CD4-positive, CD25-positive, alpha-beta regulatory T cell (primary cell): ENCODE measurements at regions not wholly inside any gene's neighbourhood (a gene's known extent, or its start where the extent isn't known, plus 50 kb on each side); places are given as distances from the start of the nearest gene placed in this dataset.
"Not testable (repeated sequence)": the region's sequence is repeated elsewhere in the genome, so short reads cannot be mapped to it uniquely, and the experiment has no call there.

Experiments used
- ATAC-seq, 2 donors: fragments of 150-1000 bp; cut with Tn5 transposase; one replicate each; pipeline ENCODE4 v1.10.0; 2021; ENCODE audit warnings: low read depth in 2 of 2, moderate number of reproducible peaks in 2 of 2, moderate library complexity in 1 of 2
- DNase-seq, 3 donors: peaks; one replicate each; pipeline versions ENCODE4 v3.0.0 to v3.0.0-alpha.2; 2012 to 2022; ENCODE audit warnings: mixed read lengths in 1 of 3
- H3K27ac ChIP-seq: one replicate; pipeline ENCODE4 v1.7.0; 2013; ENCODE audit warnings: mild to moderate bottlenecking, low read length; ENCODE audit not compliant: insufficient read depth, poor library complexity, severe bottlenecking
- H3K27me3 ChIP-seq: one replicate; pipeline ENCODE4 v1.7.0; 2013; ENCODE audit warnings: low read length; ENCODE audit not compliant: control insufficient read depth, insufficient read depth
- H3K36me3 ChIP-seq: one replicate; pipeline ENCODE4 v1.7.0; 2013; ENCODE audit warnings: mild to moderate bottlenecking, low read length, moderate library complexity; ENCODE audit not compliant: control insufficient read depth, insufficient read depth
- H3K4me1 ChIP-seq: 2 replicates; pipeline ENCODE4 v1.7.0; 2013; ENCODE audit warnings: mild to moderate bottlenecking, low read length; ENCODE audit not compliant: insufficient read depth, control insufficient read depth, poor library complexity, severe bottlenecking
- H3K4me3 ChIP-seq: one replicate; pipeline ENCODE4 v1.7.0; 2013; ENCODE audit warnings: low read depth, mild to moderate bottlenecking, low read length, moderate library complexity
- H3K9me3 ChIP-seq, 2 experiments: 1 replicate in 1 of 2; 2 replicates in 1 of 2; pipeline ENCODE4 v1.7.0; 2013; ENCODE audit warnings: low read length in 2 of 2, mild to moderate bottlenecking in 1 of 2, moderate library complexity in 1 of 2; ENCODE audit not compliant: control insufficient read depth in 2 of 2
- H3K27ac Mint-ChIP-seq, 3 donors: one replicate each; pipeline ENCODE4 v1.8.0; 2020 to 2022; ENCODE audit warnings: mild to moderate bottlenecking in 3 of 3, mixed read lengths in 3 of 3, moderate library complexity in 2 of 3
- H3K27me3 Mint-ChIP-seq: one replicate; pipeline ENCODE4 v1.8.0; 2022; ENCODE audit warnings: mild to moderate bottlenecking, mixed read lengths
- H3K36me3 Mint-ChIP-seq: one replicate; pipeline ENCODE4 v1.8.0; 2020; ENCODE audit warnings: mixed read lengths
- H3K4me1 Mint-ChIP-seq, 4 donors: one replicate each; pipeline ENCODE4 v1.8.0; 2020 to 2022; ENCODE audit warnings: mixed read lengths in 4 of 4, mild to moderate bottlenecking in 1 of 4
- H3K4me3 Mint-ChIP-seq, 4 donors: one replicate each; pipeline ENCODE4 v1.8.0; 2020 to 2022; ENCODE audit warnings: mild to moderate bottlenecking in 4 of 4, mixed read lengths in 4 of 4, moderate library complexity in 3 of 4
- H3K9me3 Mint-ChIP-seq, 7 donors: one replicate each; pipeline ENCODE4 v1.8.0; 2020 to 2022; ENCODE audit warnings: mixed read lengths in 7 of 7, mild to moderate bottlenecking in 3 of 7, moderate library complexity in 2 of 7

DNA sequence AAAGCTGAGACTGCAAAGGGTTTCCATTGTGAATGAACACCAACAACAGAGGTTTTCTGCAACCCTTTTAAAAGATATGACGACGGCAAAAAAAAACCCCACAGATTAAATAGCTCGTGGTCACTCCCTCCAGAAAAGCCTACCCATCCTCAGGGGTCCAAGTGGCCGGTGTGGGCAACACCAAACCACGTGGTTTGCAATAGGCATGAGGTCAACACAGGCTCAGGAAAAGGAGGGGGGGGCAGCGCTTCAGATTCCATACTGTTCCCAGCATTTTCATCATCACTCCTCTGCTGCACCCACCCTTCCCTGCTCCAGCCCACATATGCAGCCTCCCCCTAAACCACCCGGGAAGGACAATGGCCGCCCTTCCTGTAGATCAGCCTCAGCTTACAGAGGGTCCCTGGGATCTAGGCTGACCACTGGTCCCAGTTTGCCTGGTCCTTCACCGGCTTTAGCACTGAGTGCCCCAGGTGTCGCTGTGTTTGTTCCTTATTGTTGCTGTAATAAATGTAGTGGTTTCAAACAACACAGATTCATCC is 122.8 kb upstream of the PHACTR3 start:
- ATAC-seq (no peak), DNase-seq (no peak)
- H3K9me3 Mint-ChIP-seq: peaks cover 0 to 3% (median 0%) of the 10 kb centered on the region in 7 donors
- Histone ChIP-seq H3K27me3 (peaks cover 13% of the 10 kb centered on the region), H3K4me1 (no peaks in the 10 kb centered on the region), H3K9me3 (no peaks in the 10 kb centered on the region), H3K4me3 (no peak overlapping the region), H3K36me3 (no peaks in the 10 kb centered on the region), H3K27ac (no peak overlapping the region)
- H3K27me3 Mint-ChIP-seq: peaks cover 14% of the 10 kb centered on the region
- no peaks in the 10 kb centered on the region for H3K4me1 Mint-ChIP-seq
- no peaks in the 10 kb centered on the region for H3K36me3 Mint-ChIP-seq
- H3K4me3 Mint-ChIP-seq: no peak overlapping the region
- H3K27ac Mint-ChIP-seq: no peak overlapping the region

DNA sequence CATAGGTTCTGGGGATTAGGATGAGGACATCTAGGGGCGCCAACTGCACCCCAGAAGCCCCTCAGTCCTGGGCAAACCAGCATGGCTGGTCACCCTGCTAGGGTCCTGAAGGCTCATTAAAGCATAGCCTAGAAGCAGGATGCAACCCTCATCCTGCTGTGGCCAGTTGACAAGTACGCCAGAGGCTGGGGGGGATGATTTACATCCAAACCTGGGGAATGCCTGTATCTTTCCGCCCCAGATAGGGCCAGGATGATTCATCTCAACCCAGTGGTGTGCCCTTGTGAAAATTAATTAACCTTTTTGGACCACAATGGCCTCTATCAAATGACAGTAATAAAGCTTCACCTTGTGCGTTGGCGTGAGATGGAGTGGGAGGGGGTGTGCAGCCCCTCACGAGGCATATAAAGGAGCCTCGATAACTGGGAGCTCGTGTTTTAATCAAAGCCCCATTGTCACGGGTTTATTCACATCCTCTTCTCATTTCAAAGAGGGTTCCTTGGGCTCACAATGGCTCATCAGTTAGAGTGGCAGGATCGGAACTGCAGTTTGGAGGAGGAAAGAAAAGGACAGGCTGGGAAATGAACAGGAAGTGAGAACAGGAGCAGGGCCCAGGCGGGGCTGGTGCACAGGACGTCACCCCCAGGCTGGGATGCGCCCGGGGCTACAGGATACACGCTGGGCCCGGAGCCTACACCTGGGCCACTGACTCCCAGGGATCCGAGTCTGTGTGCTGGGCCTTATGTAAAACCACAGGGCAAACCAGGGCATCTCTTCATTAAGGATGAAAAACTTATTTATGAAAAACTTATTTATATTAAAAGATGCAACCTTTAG is 121.8 kb upstream of the PHACTR3 start:
- ATAC-seq: no peak
- Histone ChIP-seq H3K4me3 (no peak overlapping the region), H3K4me1 (no peaks in the 10 kb centered on the region), H3K9me3 (no peaks in the 10 kb centered on the region), H3K27ac (no peak overlapping the region), H3K27me3 (peaks cover 12% of the 10 kb centered on the region), H3K36me3 (no peaks in the 10 kb centered on the region)
- peaks cover 0 to 3% (median 0%) of the 10 kb centered on the region in 7 donors for H3K9me3 Mint-ChIP-seq
- H3K4me1 Mint-ChIP-seq: no peaks in the 10 kb centered on the region
- no peak overlapping the region for H3K4me3 Mint-ChIP-seq
- peaks cover 16% of the 10 kb centered on the region for H3K27me3 Mint-ChIP-seq
- no peak overlapping the region for H3K27ac Mint-ChIP-seq
- H3K36me3 Mint-ChIP-seq: no peaks in the 10 kb centered on the region
- DNase-seq: no peak

DNA sequence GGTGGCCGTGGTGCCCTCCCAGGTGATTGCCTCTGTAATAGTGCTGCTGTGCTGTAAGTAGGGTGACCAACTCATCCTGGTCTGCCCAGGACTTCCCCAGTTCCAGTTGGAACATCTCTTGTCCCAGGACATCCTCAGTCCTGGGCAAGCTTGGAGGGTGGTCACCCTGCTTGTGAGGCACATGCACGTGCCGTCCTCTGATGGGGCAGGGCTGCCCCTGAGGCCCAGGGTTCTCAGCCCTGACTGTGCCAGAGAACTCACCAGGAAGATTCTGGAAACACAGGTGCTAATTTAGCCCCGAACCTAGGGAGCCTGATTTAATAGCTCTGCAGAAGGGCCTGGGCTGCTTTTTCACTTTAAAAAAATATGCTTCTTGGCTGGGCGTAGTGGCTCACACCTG is 120.9 kb upstream of the PHACTR3 start:
- no peaks in the 10 kb centered on the region for H3K36me3 Mint-ChIP-seq
- no peak overlapping the region for H3K4me3 Mint-ChIP-seq
- no peaks in the 10 kb centered on the region for H3K4me1 Mint-ChIP-seq
- Histone ChIP-seq H3K27me3 (peaks cover 12% of the 10 kb centered on the region), H3K27ac (no peak overlapping the region), H3K4me1 (no peaks in the 10 kb centered on the region), H3K36me3 (no peaks in the 10 kb centered on the region), H3K9me3 (no peaks in the 10 kb centered on the region), H3K4me3 (no peak overlapping the region)
- peaks cover 16% of the 10 kb centered on the region for H3K27me3 Mint-ChIP-seq
- H3K27ac Mint-ChIP-seq: no peak overlapping the region
- DNase-seq (no peak), ATAC-seq (no peak)
- H3K9me3 Mint-ChIP-seq: peaks cover 0 to 3% (median 0%) of the 10 kb centered on the region in 7 donors

DNA sequence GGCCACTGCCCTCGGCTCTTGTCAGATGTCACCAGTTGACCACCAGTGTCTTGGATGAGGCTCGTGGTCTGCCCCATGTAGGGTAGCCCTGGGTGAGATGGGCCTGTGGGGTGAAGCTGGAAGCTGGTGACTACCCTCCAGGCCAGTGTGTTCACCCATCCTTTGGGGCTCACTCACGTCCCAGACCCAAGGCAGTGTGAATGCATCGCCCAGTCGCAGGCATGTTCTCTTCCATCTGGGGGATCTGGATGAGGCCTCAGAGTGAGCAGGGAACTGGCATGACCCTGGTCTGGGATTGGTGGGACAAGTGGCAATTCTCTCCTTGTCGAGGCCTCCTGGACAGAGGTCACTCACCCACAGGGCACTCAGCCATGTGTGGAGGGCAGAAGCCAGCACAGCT is 120.1 kb upstream of the PHACTR3 start:
- ATAC-seq (no peak), DNase-seq (no peak)
- Mint-ChIP-seq H3K27ac (no peak overlapping the region), H3K4me1 (no peaks in the 10 kb centered on the region), H3K4me3 (no peak overlapping the region), H3K9me3 (peaks cover 0 to 3% (median 0%) of the 10 kb centered on the region in 7 donors), H3K27me3 (peaks cover 16% of the 10 kb centered on the region), H3K36me3 (no peaks in the 10 kb centered on the region)
- no peaks in the 10 kb centered on the region for H3K9me3 ChIP-seq
- H3K27ac ChIP-seq: no peak overlapping the region
- H3K4me3 ChIP-seq: no peak overlapping the region
- H3K36me3 ChIP-seq: no peaks in the 10 kb centered on the region
- H3K27me3 ChIP-seq: peaks cover 12% of the 10 kb centered on the region
- no peaks in the 10 kb centered on the region for H3K4me1 ChIP-seq

DNA sequence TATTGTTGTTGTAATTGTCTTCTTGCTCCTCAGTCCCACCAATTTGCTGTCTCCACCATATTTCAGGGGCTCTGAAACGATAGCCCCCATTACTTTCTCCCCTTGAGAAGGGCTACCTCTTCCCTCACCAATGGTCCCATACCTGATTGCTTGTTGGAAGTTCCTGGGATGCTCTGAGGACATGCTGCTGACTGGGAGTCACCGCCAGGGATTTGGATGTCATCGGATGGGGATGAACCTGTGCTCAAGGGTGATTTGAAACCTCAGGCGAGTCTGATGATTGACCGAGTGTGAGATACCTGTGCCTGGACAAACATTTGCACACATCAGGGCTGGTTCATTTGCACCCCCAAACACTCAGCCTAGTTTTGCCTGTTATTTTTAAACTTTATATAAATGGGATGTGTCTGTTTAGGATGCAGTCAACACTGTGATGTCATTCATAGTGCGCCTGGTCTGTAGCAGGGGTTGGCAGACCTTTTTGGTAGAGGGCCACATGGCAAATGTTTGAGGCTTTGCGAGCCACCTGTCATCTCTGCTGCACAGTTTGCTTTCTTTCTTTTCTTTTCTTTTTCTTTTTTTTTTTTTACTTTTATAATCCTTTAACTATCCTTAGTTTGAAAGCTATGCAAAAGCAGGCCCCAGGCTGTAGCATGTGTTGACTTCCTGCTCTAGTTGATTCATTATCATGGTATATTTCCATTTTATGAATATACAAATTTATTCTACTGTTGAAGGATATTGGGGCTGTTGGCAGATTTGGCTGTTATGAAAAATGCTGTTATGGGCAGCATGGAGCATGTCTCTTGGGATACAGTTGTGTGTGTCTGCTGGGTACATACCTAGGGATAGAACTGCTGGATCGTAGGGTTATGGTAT is 118.5 kb upstream of the PHACTR3 start:
- Histone ChIP-seq H3K27me3 (peaks cover 8% of the 10 kb centered on the region), H3K4me3 (no peak overlapping the region), H3K9me3 (no peaks in the 10 kb centered on the region), H3K4me1 (no peaks in the 10 kb centered on the region), H3K27ac (no peak overlapping the region), H3K36me3 (no peaks in the 10 kb centered on the region)
- no peaks in the 10 kb centered on the region for H3K4me1 Mint-ChIP-seq
- H3K4me3 Mint-ChIP-seq: no peak overlapping the region
- no peak overlapping the region for H3K27ac Mint-ChIP-seq
- ATAC-seq: no peak
- peaks cover 16% of the 10 kb centered on the region for H3K27me3 Mint-ChIP-seq
- H3K9me3 Mint-ChIP-seq: peaks cover 0 to 3% (median 0%) of the 10 kb centered on the region in 7 donors
- no peaks in the 10 kb centered on the region for H3K36me3 Mint-ChIP-seq
- DNase-seq: no peak

DNA sequence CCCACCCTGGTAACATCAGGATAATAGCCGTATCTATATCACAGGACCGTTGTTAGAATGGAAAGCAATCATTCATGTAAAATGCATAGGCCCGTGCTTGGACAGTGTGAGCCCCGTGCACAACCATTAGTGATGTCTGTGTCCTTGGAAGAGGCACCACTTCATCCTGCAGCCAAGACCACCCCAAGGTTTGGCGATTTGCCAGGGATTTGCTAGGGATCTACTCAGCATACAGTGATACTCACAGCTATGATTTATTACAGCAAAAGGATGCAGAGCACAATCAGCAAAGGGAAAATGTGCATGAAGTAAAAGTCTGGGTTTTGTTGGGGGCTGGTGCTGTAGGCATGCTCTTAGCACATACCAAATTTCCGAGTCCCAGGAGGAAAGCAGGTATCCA is 115.9 kb upstream of the PHACTR3 start:
- ATAC-seq, H3K4me1 ChIP-seq, H3K27ac Mint-ChIP-seq, H3K27ac ChIP-seq, H3K27me3 Mint-ChIP-seq, H3K36me3 ChIP-seq, DNase-seq, H3K4me3 Mint-ChIP-seq, H3K4me3 ChIP-seq, H3K9me3 ChIP-seq, H3K9me3 Mint-ChIP-seq, H3K36me3 Mint-ChIP-seq, H3K27me3 ChIP-seq, H3K4me1 Mint-ChIP-seq: not testable (repeated sequence)

DNA sequence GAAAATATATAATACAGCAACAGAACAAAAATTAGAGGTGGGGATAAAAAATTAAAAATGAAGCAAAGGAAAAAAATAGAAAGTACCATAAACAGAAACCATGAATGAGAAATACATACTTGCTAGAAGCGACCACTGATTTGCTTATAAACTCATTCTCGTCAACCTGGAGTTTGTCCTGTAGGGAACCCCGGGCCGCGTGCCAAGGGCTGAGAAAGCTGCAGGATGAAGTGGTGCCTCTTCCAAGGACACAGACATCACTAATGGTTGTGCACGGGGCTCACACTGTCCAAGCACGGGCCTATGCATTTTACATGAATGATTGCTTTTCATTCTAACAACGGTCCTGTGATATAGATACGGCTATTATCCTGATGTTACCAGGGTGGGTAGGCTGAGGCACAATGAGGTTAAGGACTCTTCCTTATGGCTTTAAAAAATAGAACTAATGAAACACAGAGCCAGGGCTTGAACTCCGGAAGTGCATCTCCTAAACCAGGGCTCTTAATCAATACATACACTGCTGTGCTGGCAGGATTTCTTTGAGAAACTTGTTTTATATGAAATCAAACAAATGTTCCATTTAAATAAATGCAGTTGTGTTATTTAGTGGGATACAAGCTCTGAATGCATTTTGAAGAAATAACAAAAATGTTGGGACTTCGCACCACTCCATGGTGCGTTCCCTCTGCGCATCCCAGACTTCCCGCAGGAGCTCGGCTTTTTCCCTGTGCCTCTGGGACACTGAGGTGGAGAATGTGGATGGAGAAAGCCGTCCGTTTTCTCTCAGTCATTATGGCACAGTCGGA is 113.9 kb upstream of the PHACTR3 start:
- H3K4me1 Mint-ChIP-seq, H3K9me3 Mint-ChIP-seq, H3K36me3 Mint-ChIP-seq, H3K36me3 ChIP-seq, DNase-seq, H3K27ac ChIP-seq, H3K4me3 ChIP-seq, H3K27me3 Mint-ChIP-seq, H3K4me1 ChIP-seq, H3K4me3 Mint-ChIP-seq, H3K9me3 ChIP-seq, H3K27ac Mint-ChIP-seq, H3K27me3 ChIP-seq, ATAC-seq: not testable (repeated sequence)
